Upper lobe of left lung (tissue), 4 donors: ENCODE measurements at regions not wholly inside any gene's neighbourhood (a gene's known extent, or its start where the extent isn't known, plus 50 kb on each side); places are given as distances from the start of the nearest gene placed in this dataset.

Experiments
- POLR2A ChIP-seq, 4 donors: fragments of 450-650 bp; IDR thresholded peaks; one replicate each; pipeline ENCODE4 v1.5.1; 2016 to 2017; ENCODE audit warnings: antibody characterized with exemption in 4 of 4, mild to moderate bottlenecking in 2 of 4
- POLR2AphosphoS5 ChIP-seq, 2 donors: sonication (generic); formaldehyde crosslinking; IDR thresholded peaks; one replicate each; pipeline ENCODE4 v1.5.1; 2017; ENCODE audit warnings: antibody characterized with exemption in 2 of 2

DNA sequence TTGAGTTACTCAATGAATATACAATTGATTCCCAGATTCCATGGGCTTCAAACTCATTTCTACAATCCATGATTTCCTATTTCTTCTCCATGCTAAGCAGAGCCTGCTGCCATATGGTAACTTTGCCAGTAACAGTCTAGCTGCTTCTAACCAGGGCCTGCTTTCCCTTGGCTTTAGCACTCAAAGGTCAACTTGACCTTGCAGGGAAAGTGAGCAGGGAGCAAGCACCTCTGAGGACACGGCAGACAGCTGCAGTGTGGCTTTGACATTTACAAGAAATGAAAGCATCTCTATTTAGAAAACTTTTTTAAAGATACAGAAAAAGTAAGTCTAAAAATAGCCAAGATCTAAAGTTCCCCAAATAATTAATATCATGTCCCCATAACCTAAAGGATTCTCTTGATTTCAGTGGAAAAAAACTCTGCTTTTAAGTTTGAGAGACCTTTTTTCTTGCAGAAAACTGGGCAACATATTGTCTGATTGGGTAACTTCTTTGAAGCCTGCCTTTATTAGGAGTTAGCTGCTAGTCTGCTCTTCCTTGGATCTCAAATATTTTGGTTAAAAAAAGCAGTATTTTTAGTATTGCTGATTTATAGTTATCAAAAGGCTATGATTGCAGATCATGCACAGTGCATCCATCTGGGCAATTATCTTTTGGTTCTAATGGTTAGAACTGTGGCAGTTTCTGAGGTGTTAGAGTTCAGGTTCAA lies 257.9 kb downstream of the AHR start:
- TF ChIP-seq POLR2A (IDR thresholded peaks at IDR 0.05) (no peak), POLR2AphosphoS5 (IDR thresholded peaks at IDR 0.05) (no peak)
